ENCODE measurements at regions not wholly inside any gene's neighbourhood (a gene's known extent, or its start where the extent isn't known, plus 50 kb on each side); places are given as distances from the start of the nearest gene placed in this dataset.

DNA sequence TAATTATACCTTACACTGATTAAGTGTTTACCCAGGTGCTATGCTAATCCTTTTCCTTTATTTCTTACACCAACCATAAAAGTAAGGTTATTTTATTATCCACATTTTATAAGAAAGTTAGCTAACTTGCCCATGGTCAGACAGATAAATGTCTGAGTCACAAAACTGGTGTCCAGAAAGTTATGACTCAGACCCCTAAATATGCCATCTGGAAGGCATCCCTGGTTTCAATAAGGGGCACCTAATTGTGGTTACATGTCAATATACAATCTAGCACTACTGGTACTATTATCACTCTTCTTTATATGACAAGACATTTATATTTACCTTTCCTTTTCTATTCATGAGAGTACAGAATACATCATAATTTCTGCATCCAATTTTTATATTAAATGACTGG is 496.5 kb upstream of the ADGRL2 start (continued):
- no peak for TF ChIP-seq HDAC6 (IDR thresholded peaks at IDR 0.05; ENCODE audit: low read depth, low read length)
- no peak for TF ChIP-seq KDM5A (IDR thresholded peaks at IDR 0.05; ENCODE audit: low read length)
- TF ChIP-seq FOSL1 (IDR thresholded peaks at IDR 0.05; ENCODE audit: insufficient read depth, low read depth, low read length) = no peak
- no peak for TF ChIP-seq SP4 (IDR thresholded peaks at IDR 0.05; ENCODE audit: low read length)

Data from H1 (cell line).